ENCODE measurements at regions not wholly inside any gene's neighbourhood (a gene's known extent, or its start where the extent isn't known, plus 50 kb on each side); places are given as distances from the start of the nearest gene placed in this dataset.
"Not testable (repeated sequence)": the region's sequence is repeated elsewhere in the genome, so short reads cannot be mapped to it uniquely, and the experiment has no call there.

- ATAC-seq (ENCODE audit: poor library complexity) (no peak), DNase-seq (no peak)
- intact Hi-C loops (cut with DNase I), result no loop called here
Observed at GRCh38 chr21:17082843-17083483, 429.9 kb upstream of the CXADR start.

GRCh38 chr21:17085707-17086106 lies 427.1 kb upstream of the CXADR start:
- intact Hi-C loops (cut with DNase I), result no loop called here
- ATAC-seq (ENCODE audit: poor library complexity), result no peak

GRCh38 chr21:17088500-17088899 lies 424.3 kb upstream of the CXADR start:
- ATAC-seq (ENCODE audit: poor library complexity) (no peak), DNase-seq (no peak)
- intact Hi-C loops (cut with DNase I), result no loop called here

More at GRCh38 chr21:17085707-17086106, 427.1 kb upstream of the CXADR start:
- no peak for DNase-seq

- ATAC-seq (ENCODE audit: poor library complexity) (no peak), DNase-seq (no peak)
- intact Hi-C loops (cut with DNase I), result no loop called here
Observed at GRCh38 chr21:17089091-17089491, 423.8 kb upstream of the CXADR start.

GRCh38 chr21:17101696-17102095 lies 411.1 kb upstream of the CXADR start:
- no peak for ATAC-seq (ENCODE audit: poor library complexity)
- intact Hi-C loops (cut with DNase I), result no loop called here
- DNase-seq, result no peak

GRCh38 chr21:17105932-17106331 lies 406.9 kb upstream of the CXADR start:
- ATAC-seq (ENCODE audit: poor library complexity) (no peak), DNase-seq (no peak)
- intact Hi-C loops (cut with DNase I), result no loop called here

GRCh38 chr21:17114045-17114444 lies 398.8 kb upstream of the CXADR start:
- intact Hi-C loops (cut with DNase I), result no loop called here
- no peak for ATAC-seq (ENCODE audit: poor library complexity)
- no peak for DNase-seq

- DNase-seq (peak; percentile 67), ATAC-seq (ENCODE audit: poor library complexity) (peak; percentile 85)
- intact Hi-C loops (cut with DNase I), result no loop called here
Observed at GRCh38 chr21:17118638-17119384, 394.0 kb upstream of the CXADR start.

- intact Hi-C loops (cut with DNase I), result no loop called here
- ATAC-seq (ENCODE audit: poor library complexity) (peak; percentile 74), DNase-seq (no peak)
Observed at GRCh38 chr21:17119466-17120297, 393.2 kb upstream of the CXADR start.

GRCh38 chr21:17127395-17127794 lies 385.4 kb upstream of the CXADR start:
- ATAC-seq (ENCODE audit: poor library complexity); intact Hi-C loops (cut with DNase I); DNase-seq: not testable (repeated sequence)

GRCh38 chr21:17128132-17128531 lies 384.7 kb upstream of the CXADR start:
- DNase-seq, result no peak
- ATAC-seq (ENCODE audit: poor library complexity), result peak; percentile 25
- intact Hi-C loops (cut with DNase I), result no loop called here

- ATAC-seq (ENCODE audit: poor library complexity), result peak; percentile 29
- DNase-seq; intact Hi-C loops (cut with DNase I): not testable (repeated sequence)
Observed at GRCh38 chr21:17139159-17139558, 373.7 kb upstream of the CXADR start.

GRCh38 chr21:17139696-17140095 lies 373.1 kb upstream of the CXADR start:
- no peak for DNase-seq
- intact Hi-C loops (cut with DNase I), result no loop called here
- peak; percentile 70 for ATAC-seq (ENCODE audit: poor library complexity)

- intact Hi-C loops (cut with DNase I), result no loop called here
- ATAC-seq (ENCODE audit: poor library complexity) (no peak), DNase-seq (no peak)
Observed at GRCh38 chr21:17146426-17146825, 366.4 kb upstream of the CXADR start.

GRCh38 chr21:17159697-17160096 lies 353.1 kb upstream of the CXADR start:
- DNase-seq (no peak), ATAC-seq (ENCODE audit: poor library complexity) (no peak)
- intact Hi-C loops (cut with DNase I), result no loop called here

- ATAC-seq (ENCODE audit: poor library complexity), result peak; percentile 89
- intact Hi-C loops (cut with DNase I), result no loop called here
Observed at GRCh38 chr21:17185674-17186073, 327.2 kb upstream of the CXADR start.

GRCh38 chr21:17189963-17190362 lies 322.9 kb upstream of the CXADR start:
- intact Hi-C loops (cut with DNase I), result no loop called here
- ATAC-seq (ENCODE audit: poor library complexity) (no peak), DNase-seq (no peak)

More at GRCh38 chr21:17185674-17186073, 327.2 kb upstream of the CXADR start:
- DNase-seq, result no peak

- ATAC-seq (ENCODE audit: poor library complexity) (no peak), DNase-seq (no peak)
- intact Hi-C loops (cut with DNase I), result no loop called here
Observed at GRCh38 chr21:17191346-17191993, 321.4 kb upstream of the CXADR start.

- ATAC-seq (ENCODE audit: poor library complexity) (no peak), DNase-seq (no peak)
- intact Hi-C loops (cut with DNase I), result no loop called here
Observed at GRCh38 chr21:17195351-17195750, 317.5 kb upstream of the CXADR start.
